Endothelial cell of umbilical vein (primary cell): ENCODE measurements at regions not wholly inside any gene's neighbourhood (a gene's known extent, or its start where the extent isn't known, plus 50 kb on each side); places are given as distances from the start of the nearest gene placed in this dataset.

ENCODE experiments used
- BruUV-seq: library from RNA; stranded (reverse); fragments of 400-500 nt; replicated peaks from 2 replicates; lab custom pipeline; 2021; lab: Mats Ljungman, UMichigan
- CTCF ChIA-PET: fragments of 300-600, 350-600 bp; sonication (Branson Sonifier 250); formaldehyde crosslinking; loops from one replicate; lab custom pipeline; 2021; ENCODE audit warnings: antibody characterized with exemption, inconsistent platforms; lab: Charles Lee
- POLR2A ChIA-PET: fragments of 300-600, 350-600 bp; sonication (Branson Sonifier 250); formaldehyde crosslinking; loops from one replicate; lab custom pipeline; 2021; ENCODE audit warnings: antibody characterized with exemption, inconsistent platforms; lab: Charles Lee
- DNase-seq: peaks from one replicate; pipeline ENCODE4 v3.0.0-alpha.2; 2011; ENCODE audit warnings: low read depth, low spot score
- FAIRE-seq: peaks from 2 replicates; lab custom pipeline; 2011; peaks lifted over from hg19 to GRCh38; lab: Jason Lieb, UNC
- H2AFZ ChIP-seq: 2 replicates; pipeline ENCODE4 v1.6.0; 2012; ENCODE audit warnings: low read depth, low read length, control low read depth, inconsistent platforms
- H3K27ac ChIP-seq: 2 replicates; pipeline ENCODE4 v1.5.1; 2011; ENCODE audit warnings: low read depth, mild to moderate bottlenecking, control low read depth, low read length, moderate library complexity; ENCODE audit not compliant: insufficient read depth
- H3K27me3 ChIP-seq, 2 experiments: 2 replicates each; pipeline versions ENCODE4 v1.6.0 to v1.6.1; 2011; ENCODE audit warnings: low read length in 2 of 2, mixed read lengths in 1 of 2; ENCODE audit not compliant: control insufficient read depth in 2 of 2, insufficient read depth in 2 of 2
- H3K36me3 ChIP-seq, 2 experiments: 2 replicates in 1 of 2; 3 replicates in 1 of 2; pipeline ENCODE4 v1.5.1; 2011; ENCODE audit warnings: low read length in 2 of 2, mild to moderate bottlenecking in 1 of 2, moderate library complexity in 1 of 2; ENCODE audit not compliant: control insufficient read depth in 2 of 2, insufficient read depth in 2 of 2; ENCODE audit errors: extremely low read depth in 1 of 2
- H3K4me1 ChIP-seq: 3 replicates; pipeline ENCODE4 v1.5.1; 2011; ENCODE audit warnings: mild to moderate bottlenecking, low read length; ENCODE audit not compliant: control insufficient read depth, insufficient read depth; ENCODE audit errors: extremely low read depth
- H3K4me2 ChIP-seq: 2 replicates; pipeline ENCODE4 v1.6.1; 2011; ENCODE audit warnings: low read length, control low read depth, mixed read lengths; ENCODE audit not compliant: insufficient read depth
- H3K4me3 ChIP-seq, 3 experiments: fragments of 200-600 bp in 1 of 3; sonication (generic), shearing (Covaris generic) in 1 of 3; replicated peaks in 1 of 3; 2 replicates each; pipeline ENCODE4 v1.5.1; 2011 to 2016; ENCODE audit warnings: control low read depth in 3 of 3, low read length in 3 of 3, mild to moderate bottlenecking in 2 of 3, inconsistent platforms in 1 of 3, low read depth in 1 of 3, moderate library complexity in 1 of 3; ENCODE audit not compliant: insufficient read depth in 1 of 3
- H3K79me2 ChIP-seq: 2 replicates; pipeline ENCODE4 v1.6.0; 2012; ENCODE audit warnings: low read length, inconsistent platforms; ENCODE audit not compliant: control insufficient read depth, insufficient read depth
- H3K9ac ChIP-seq: replicated peaks from 2 replicates; pipeline ENCODE3; 2011; ENCODE audit warnings: low read length, control low read depth; ENCODE audit not compliant: insufficient read depth; ENCODE audit errors: extremely low read depth
- H3K9me1 ChIP-seq: replicated peaks from 3 replicates; pipeline ENCODE4 v1.6.0; 2011; ENCODE audit warnings: mild to moderate bottlenecking, low read length; ENCODE audit not compliant: control insufficient read depth, insufficient read depth; ENCODE audit errors: extremely low read depth
- H3K9me3 ChIP-seq: replicated peaks from 2 replicates; pipeline ENCODE4 v1.5.1; 2012; ENCODE audit warnings: low read length, inconsistent platforms; ENCODE audit not compliant: control insufficient read depth, insufficient read depth
- H4K20me1 ChIP-seq: replicated peaks from 2 replicates; pipeline ENCODE3; 2011; ENCODE audit warnings: mild to moderate bottlenecking, low read length; ENCODE audit not compliant: control insufficient read depth, insufficient read depth; ENCODE audit errors: extremely low read depth
- EZH2 ChIP-seq: IDR thresholded peaks from 2 replicates; pipeline ENCODE4 v1.6.1; 2012; ENCODE audit warnings: borderline replicate concordance, low read depth, mild to moderate bottlenecking, moderate library complexity, low read length, inconsistent platforms; ENCODE audit not compliant: severe bottlenecking
- FOS ChIP-seq: IDR thresholded peaks from 2 replicates; pipeline ENCODE4 v1.6.1; 2011; ENCODE audit warnings: mild to moderate bottlenecking, low read length, moderate library complexity, borderline replicate concordance; ENCODE audit not compliant: insufficient read depth
- GATA2 ChIP-seq: IDR thresholded peaks from 2 replicates; pipeline ENCODE4 v1.7.0; 2011; ENCODE audit warnings: low read depth, mild to moderate bottlenecking, moderate library complexity, mixed read lengths, low read length; ENCODE audit not compliant: insufficient read length, insufficient read depth
- JUN ChIP-seq: IDR thresholded peaks from 2 replicates; pipeline ENCODE4 v1.6.1; 2011; ENCODE audit warnings: borderline replicate concordance, low read depth; ENCODE audit not compliant: insufficient read length, insufficient read depth
- POLR2A ChIP-seq: IDR thresholded peaks from 2 replicates; pipeline ENCODE4 v1.6.1; 2012; ENCODE audit warnings: low read depth, mild to moderate bottlenecking, control low read depth, low read length
- POLR2AphosphoS5 ChIP-seq: IDR thresholded peaks from 2 replicates; pipeline ENCODE4 v1.6.1; 2012; ENCODE audit warnings: low read depth, mild to moderate bottlenecking, control low read depth, low read length, moderate library complexity; ENCODE audit not compliant: insufficient read depth
- dilution Hi-C: fragments of 300-500 bp; cut with MboI; formaldehyde crosslinking; loops from one replicate; pipeline ENCODE4 v1.15.0; 2019; ENCODE audit warnings: low sequenced_read_pairs; ENCODE audit not compliant: extremely low pct_ligation_motif_present
- intact Hi-C: fragments of 100-400 bp; cut with micrococcal nuclease; formaldehyde crosslinking; loops from one replicate; pipeline ENCODE4 v1.10.0; 2022
- TF ChIP-seq, protein P1 (sequence below), 2 donors: IDR thresholded peaks; 1 replicate in 1 of 2; 2 replicates in 1 of 2; pipeline ENCODE4 v1.5.1; 2011; ENCODE audit warnings: low read length in 2 of 2, mild to moderate bottlenecking in 2 of 2, moderate library complexity in 2 of 2, control low read depth in 1 of 2, inconsistent platforms in 1 of 2, low read depth in 1 of 2; ENCODE audit not compliant: insufficient read depth in 1 of 2; ENCODE audit errors: extremely low read depth in 1 of 2
- TF ChIP-seq, protein P2 (sequence below): IDR thresholded peaks from 2 replicates; pipeline ENCODE4 v1.6.1; 2011; ENCODE audit not compliant: insufficient read depth, insufficient read length

DNA sequence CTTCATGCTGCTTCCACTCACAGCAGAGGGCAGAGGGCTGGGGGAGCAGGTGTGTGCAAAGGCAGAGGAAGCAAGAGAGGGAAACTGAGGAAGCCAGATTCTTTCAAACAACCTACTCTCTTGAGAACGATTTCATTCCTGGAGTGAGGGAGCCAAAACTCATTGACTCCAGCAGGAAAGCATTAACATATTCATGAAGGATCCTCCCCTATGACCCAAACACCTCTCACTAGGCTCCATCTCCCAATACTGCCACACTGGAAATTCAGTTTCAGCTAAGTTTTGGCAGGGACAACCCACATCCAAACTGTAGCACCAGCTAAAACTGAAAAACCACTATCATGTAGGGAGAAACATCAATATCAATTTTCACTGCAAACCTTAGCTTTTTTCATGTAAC, 125.1 kb downstream of the OLIG3 start:
- no peak overlapping the region for H3K4me3 ChIP-seq
- dilution Hi-C loops = no loop called here

DNA sequence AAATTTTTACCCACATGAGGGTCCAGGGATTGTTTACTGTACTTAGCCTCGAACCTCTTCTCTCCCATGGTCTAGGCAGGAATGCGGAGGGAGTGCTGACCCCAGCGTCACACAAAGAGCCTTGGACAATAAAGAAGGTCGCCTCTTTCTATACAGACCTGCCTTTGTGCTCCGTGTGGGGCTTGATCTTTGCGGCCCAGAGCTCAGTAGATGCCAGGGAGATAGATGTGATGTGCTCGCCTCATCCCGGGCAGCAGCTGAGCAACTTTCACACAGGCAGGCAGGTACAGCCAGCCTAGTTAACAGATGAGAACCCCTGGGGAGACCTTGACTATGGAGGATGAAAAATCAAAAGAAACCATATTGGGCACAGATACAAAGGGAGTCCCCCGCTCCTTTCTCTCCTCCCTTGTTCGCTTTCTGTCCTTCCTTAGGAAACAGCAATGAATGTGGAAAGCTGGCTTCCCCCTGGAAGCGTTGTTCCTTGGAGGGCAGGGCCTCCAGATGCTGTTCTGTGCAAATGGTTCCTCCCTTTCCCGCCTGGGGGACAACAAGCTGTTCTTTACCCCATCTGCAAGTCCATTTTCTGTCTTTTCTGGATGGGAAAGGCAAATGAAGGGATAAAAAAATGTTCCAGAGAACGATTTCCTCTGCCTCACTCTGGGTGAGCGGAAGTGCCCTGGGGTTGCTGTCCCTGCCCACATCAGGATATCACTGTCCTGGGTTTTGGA, 128.3 kb downstream of the OLIG3 start:
- FAIRE-seq (no peak), DNase-seq (no peak)
- ChIA-PET POLR2A (no interaction called here), CTCF (no interaction called here)
- H2AFZ ChIP-seq = no peak overlapping the region
- no peaks in the 10 kb centered on the region for H3K9me1 ChIP-seq
- no peak overlapping the region for H3K4me3 ChIP-seq
- no TSS peak for BruUV-seq
- H3K79me2 ChIP-seq = no peaks in the 10 kb centered on the region
- H3K9me3 ChIP-seq = no peaks in the 10 kb centered on the region
- no peak overlapping the region for H3K27ac ChIP-seq
- no peak overlapping the region for H3K9ac ChIP-seq
- intact Hi-C loops (no loop called here), dilution Hi-C loops (no loop called here)
- TF ChIP-seq, protein P1, sequence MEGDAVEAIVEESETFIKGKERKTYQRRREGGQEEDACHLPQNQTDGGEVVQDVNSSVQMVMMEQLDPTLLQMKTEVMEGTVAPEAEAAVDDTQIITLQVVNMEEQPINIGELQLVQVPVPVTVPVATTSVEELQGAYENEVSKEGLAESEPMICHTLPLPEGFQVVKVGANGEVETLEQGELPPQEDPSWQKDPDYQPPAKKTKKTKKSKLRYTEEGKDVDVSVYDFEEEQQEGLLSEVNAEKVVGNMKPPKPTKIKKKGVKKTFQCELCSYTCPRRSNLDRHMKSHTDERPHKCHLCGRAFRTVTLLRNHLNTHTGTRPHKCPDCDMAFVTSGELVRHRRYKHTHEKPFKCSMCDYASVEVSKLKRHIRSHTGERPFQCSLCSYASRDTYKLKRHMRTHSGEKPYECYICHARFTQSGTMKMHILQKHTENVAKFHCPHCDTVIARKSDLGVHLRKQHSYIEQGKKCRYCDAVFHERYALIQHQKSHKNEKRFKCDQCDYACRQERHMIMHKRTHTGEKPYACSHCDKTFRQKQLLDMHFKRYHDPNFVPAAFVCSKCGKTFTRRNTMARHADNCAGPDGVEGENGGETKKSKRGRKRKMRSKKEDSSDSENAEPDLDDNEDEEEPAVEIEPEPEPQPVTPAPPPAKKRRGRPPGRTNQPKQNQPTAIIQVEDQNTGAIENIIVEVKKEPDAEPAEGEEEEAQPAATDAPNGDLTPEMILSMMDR (IDR thresholded peaks at IDR 0.05; ENCODE audit: extremely low read depth in 1 of 2, insufficient read depth in 1 of 2, low read depth in 1 of 2, low read length in 2 of 2) = no peak
- TF ChIP-seq EZH2 (no peak), FOS (no peak), POLR2AphosphoS5 (no peak), POLR2A (no peak), JUN (no peak), GATA2 (no peak)
- TF ChIP-seq, protein P2, sequence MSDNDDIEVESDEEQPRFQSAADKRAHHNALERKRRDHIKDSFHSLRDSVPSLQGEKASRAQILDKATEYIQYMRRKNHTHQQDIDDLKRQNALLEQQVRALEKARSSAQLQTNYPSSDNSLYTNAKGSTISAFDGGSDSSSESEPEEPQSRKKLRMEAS = no peak
- no peak overlapping the region for H3K4me2 ChIP-seq
- H4K20me1 ChIP-seq = no peaks in the 10 kb centered on the region
- no peaks in the 10 kb centered on the region for H3K27me3 ChIP-seq
- H3K4me1 ChIP-seq = no peaks in the 10 kb centered on the region
- no peaks in the 10 kb centered on the region for H3K36me3 ChIP-seq

More for the DNA sequence above, 125.1 kb downstream of the OLIG3 start:
- FAIRE-seq (no peak), DNase-seq (no peak)
- Histone ChIP-seq H4K20me1 (no peaks in the 10 kb centered on the region), H3K9ac (no peak overlapping the region), H3K27me3 (no peaks in the 10 kb centered on the region), H3K9me3 (no peaks in the 10 kb centered on the region), H3K27ac (no peak overlapping the region), H3K79me2 (no peaks in the 10 kb centered on the region), H3K4me1 (no peaks in the 10 kb centered on the region), H3K36me3 (no peaks in the 10 kb centered on the region), H2AFZ (no peak overlapping the region), H3K9me1 (peaks cover 3% of the 10 kb centered on the region), H3K4me2 (no peak overlapping the region)
- ChIA-PET POLR2A (no interaction called here), CTCF (interaction anchor here (1.4 kb wide), 1 partner anchor 275 kb away, joined by 4 read pairs; no protein-coding TSS in a partner anchor)
- no TSS peak for BruUV-seq
- intact Hi-C loops = no loop called here
- TF ChIP-seq, protein P1 (IDR thresholded peaks at IDR 0.05; ENCODE audit: extremely low read depth in 1 of 2, insufficient read depth in 1 of 2, low read depth in 1 of 2, low read length in 2 of 2) = no peak
- TF ChIP-seq POLR2AphosphoS5 = no peak
- no peak for TF ChIP-seq JUN
- TF ChIP-seq EZH2 = no peak
- TF ChIP-seq POLR2A = no peak
